PFSK-1 (cell line): ENCODE measurements at regions not wholly inside any gene's neighbourhood (a gene's known extent, or its start where the extent isn't known, plus 50 kb on each side); places are given as distances from the start of the nearest gene placed in this dataset.

Source experiments
- POLR2AphosphoS5 ChIP-seq: IDR thresholded peaks from 2 replicates; pipeline ENCODE4 v1.6.1; 2012; ENCODE audit warnings: low read depth, mild to moderate bottlenecking, control low read depth, low read length, moderate library complexity
- SIN3A ChIP-seq: IDR thresholded peaks from 2 replicates; pipeline ENCODE4 v1.6.1; 2012; ENCODE audit warnings: mild to moderate bottlenecking, low read length, moderate library complexity, borderline replicate concordance; ENCODE audit not compliant: insufficient read depth
- TF ChIP-seq, protein P1 (sequence below), 2 experiments: IDR thresholded peaks; 2 replicates each; pipeline versions ENCODE4 v1.6.1 to v1.8.0; 2011 to 2012; ENCODE audit warnings: low read depth in 2 of 2, low read length in 2 of 2, control low read depth in 1 of 2, inconsistent platforms in 1 of 2, mild to moderate bottlenecking in 1 of 2, moderate library complexity in 1 of 2; ENCODE audit not compliant: insufficient read depth in 1 of 2

DNA sequence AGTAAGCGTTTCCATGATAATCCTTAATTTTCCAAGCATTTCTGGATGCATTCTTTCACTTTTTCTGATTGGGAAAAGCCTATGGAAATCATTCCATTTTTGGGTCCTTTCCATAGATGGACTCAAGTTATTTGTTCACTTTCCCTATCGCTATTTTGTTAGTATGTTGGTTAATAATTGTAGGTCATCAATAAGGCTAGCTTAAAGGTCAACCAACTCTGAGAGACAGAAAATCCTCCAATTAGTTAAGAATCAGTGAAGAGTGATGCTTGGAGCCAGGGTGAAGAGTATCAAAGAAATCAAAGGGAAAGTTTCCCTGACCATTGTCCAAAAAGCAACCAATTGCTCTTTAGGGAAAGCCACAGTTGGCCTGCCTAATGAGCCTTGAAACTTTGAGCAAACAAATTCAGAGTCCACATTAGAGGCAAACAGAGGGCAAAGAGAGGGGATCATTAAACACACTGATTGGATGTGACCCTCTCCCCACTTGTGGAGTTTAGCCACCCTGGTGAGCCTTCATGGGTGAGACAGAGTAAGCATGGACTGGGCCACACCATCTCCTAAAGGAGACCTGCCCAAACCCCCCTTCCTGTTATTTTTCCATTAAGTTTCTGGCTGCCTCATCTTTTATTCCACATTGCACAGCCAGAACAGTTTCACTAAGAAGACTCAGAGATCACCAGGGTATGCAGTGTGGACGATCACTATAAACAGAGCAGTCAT is 133.4 kb upstream of the DYNLRB2 start:
- TF ChIP-seq SIN3A (no peak), POLR2AphosphoS5 (no peak)
- TF ChIP-seq, protein P1, sequence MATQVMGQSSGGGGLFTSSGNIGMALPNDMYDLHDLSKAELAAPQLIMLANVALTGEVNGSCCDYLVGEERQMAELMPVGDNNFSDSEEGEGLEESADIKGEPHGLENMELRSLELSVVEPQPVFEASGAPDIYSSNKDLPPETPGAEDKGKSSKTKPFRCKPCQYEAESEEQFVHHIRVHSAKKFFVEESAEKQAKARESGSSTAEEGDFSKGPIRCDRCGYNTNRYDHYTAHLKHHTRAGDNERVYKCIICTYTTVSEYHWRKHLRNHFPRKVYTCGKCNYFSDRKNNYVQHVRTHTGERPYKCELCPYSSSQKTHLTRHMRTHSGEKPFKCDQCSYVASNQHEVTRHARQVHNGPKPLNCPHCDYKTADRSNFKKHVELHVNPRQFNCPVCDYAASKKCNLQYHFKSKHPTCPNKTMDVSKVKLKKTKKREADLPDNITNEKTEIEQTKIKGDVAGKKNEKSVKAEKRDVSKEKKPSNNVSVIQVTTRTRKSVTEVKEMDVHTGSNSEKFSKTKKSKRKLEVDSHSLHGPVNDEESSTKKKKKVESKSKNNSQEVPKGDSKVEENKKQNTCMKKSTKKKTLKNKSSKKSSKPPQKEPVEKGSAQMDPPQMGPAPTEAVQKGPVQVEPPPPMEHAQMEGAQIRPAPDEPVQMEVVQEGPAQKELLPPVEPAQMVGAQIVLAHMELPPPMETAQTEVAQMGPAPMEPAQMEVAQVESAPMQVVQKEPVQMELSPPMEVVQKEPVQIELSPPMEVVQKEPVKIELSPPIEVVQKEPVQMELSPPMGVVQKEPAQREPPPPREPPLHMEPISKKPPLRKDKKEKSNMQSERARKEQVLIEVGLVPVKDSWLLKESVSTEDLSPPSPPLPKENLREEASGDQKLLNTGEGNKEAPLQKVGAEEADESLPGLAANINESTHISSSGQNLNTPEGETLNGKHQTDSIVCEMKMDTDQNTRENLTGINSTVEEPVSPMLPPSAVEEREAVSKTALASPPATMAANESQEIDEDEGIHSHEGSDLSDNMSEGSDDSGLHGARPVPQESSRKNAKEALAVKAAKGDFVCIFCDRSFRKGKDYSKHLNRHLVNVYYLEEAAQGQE (IDR thresholded peaks at IDR 0.05; ENCODE audit: insufficient read depth in 1 of 2, low read depth in 2 of 2, low read length in 2 of 2): no peak
